Type B pancreatic cell (in vitro differentiated cells): ENCODE measurements at regions not wholly inside any gene's neighbourhood (a gene's known extent, or its start where the extent isn't known, plus 50 kb on each side); places are given as distances from the start of the nearest gene placed in this dataset.

Experiments
- DNase-seq: peaks from one replicate; pipeline ENCODE4 v3.0.0; 2021; ENCODE audit warnings: mixed read lengths; ENCODE audit not compliant: unreplicated experiment; ENCODE audit errors: extremely low spot score
- H3K27ac Mint-ChIP-seq: 2 replicates; pipeline ENCODE4 v1.8.0; 2021; ENCODE audit warnings: mild to moderate bottlenecking, mixed read lengths
- H3K27me3 Mint-ChIP-seq: 2 replicates; pipeline ENCODE4 v1.8.0; 2021; ENCODE audit warnings: mixed read lengths
- H3K36me3 Mint-ChIP-seq: 2 replicates; pipeline ENCODE4 v1.8.0; 2021; ENCODE audit warnings: mixed read lengths
- H3K4me1 Mint-ChIP-seq: one replicate; pipeline ENCODE4 v1.8.0; 2021; ENCODE audit warnings: mixed read lengths; ENCODE audit not compliant: unreplicated experiment
- H3K4me3 Mint-ChIP-seq: 2 replicates; pipeline ENCODE4 v1.8.0; 2021; ENCODE audit warnings: mild to moderate bottlenecking, mixed read lengths
- H3K9me3 Mint-ChIP-seq: 2 replicates; pipeline ENCODE4 v1.8.0; 2021; ENCODE audit warnings: mixed read lengths
- CTCF ChIP-seq: fragments of 200-600 bp; sonication (generic); conservative IDR thresholded peaks from 2 replicates; pipeline ENCODE4 v1.5.0; 2021; ENCODE audit warnings: antibody characterized with exemption, mild to moderate bottlenecking

DNA sequence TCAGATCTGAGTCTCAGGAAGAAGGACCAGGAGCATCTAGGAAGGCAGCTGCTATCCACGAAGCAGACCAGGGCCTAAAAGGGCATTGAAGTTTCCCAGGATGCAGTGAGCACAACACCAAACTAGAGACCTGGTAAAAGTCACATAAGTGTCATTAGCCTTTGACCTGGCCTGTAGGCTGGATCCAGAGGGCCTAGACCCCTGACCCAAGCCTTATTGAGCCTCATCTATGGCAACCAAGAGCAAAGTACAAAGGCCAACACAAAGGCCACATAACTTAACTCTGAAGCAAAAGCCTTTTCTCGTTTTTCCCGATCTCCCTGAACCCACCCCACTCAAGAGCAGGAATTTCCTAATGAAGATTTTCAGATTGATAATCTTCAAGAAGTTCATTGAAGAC, 127.3 kb upstream of the SRD5A2 start:
- Mint-ChIP-seq H3K9me3 (peaks cover under 1% of the 10 kb centered on the region), H3K27ac (no peak overlapping the region), H3K4me1 (no peaks in the 10 kb centered on the region), H3K36me3 (no peaks in the 10 kb centered on the region), H3K27me3 (peaks cover 12% of the 10 kb centered on the region), H3K4me3 (no peak overlapping the region)
- TF ChIP-seq CTCF, result no peak
- no peak for DNase-seq

GRCh38 chr2:31704561-31705212, 123.9 kb upstream of the SRD5A2 start:
- H3K4me3 Mint-ChIP-seq, result no peak overlapping the region
- H3K36me3 Mint-ChIP-seq, result no peaks in the 10 kb centered on the region
- H3K27me3 Mint-ChIP-seq, result peaks cover 17% of the 10 kb centered on the region
- no peaks in the 10 kb centered on the region for H3K4me1 Mint-ChIP-seq
- no peak for TF ChIP-seq CTCF
- H3K9me3 Mint-ChIP-seq, result peaks cover 4% of the 10 kb centered on the region
- no peak for DNase-seq
- H3K27ac Mint-ChIP-seq, result no peak overlapping the region

GRCh38 chr2:31703253-31703652, 122.5 kb upstream of the SRD5A2 start:
- H3K4me1 Mint-ChIP-seq, result no peaks in the 10 kb centered on the region
- peaks cover 17% of the 10 kb centered on the region for H3K27me3 Mint-ChIP-seq
- H3K27ac Mint-ChIP-seq, result no peak overlapping the region
- H3K36me3 Mint-ChIP-seq, result no peaks in the 10 kb centered on the region
- DNase-seq, result no peak
- H3K4me3 Mint-ChIP-seq, result no peak overlapping the region
- TF ChIP-seq CTCF, result no peak
- H3K9me3 Mint-ChIP-seq, result peaks cover 8% of the 10 kb centered on the region

DNA sequence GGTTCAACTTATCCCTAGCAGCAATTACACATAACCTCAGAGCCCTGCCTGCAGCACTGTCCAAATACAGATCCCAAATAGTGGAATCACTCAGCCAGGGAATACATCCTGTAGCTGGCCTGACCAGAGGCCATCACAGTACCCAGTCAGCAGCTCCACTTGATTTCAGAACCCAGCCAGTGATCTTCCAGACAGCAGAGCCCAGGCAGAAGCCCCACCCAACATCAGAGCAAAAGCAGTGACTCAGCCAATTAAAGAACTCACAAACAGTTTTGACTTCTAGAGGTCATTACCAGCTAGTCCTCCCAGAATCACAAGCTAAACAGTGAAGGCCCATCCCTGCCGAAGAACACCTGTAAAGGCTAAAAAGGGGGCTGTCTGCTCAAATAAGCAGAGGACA, 118.0 kb upstream of the SRD5A2 start:
- H3K9me3 Mint-ChIP-seq, result peaks cover 18% of the 10 kb centered on the region

GRCh38 chr2:31696068-31696467, 115.3 kb upstream of the SRD5A2 start:
- DNase-seq, result no peak
- H3K4me3 Mint-ChIP-seq, result no peak overlapping the region
- H3K27ac Mint-ChIP-seq, result no peak overlapping the region
- no peaks in the 10 kb centered on the region for H3K27me3 Mint-ChIP-seq
- TF ChIP-seq CTCF, result no peak
- H3K9me3 Mint-ChIP-seq, result peaks cover 22% of the 10 kb centered on the region
- H3K36me3 Mint-ChIP-seq, result no peaks in the 10 kb centered on the region
- no peaks in the 10 kb centered on the region for H3K4me1 Mint-ChIP-seq

More for the DNA sequence above, 118.0 kb upstream of the SRD5A2 start:
- Mint-ChIP-seq H3K4me3 (no peak overlapping the region), H3K27ac (no peak overlapping the region), H3K36me3 (no peaks in the 10 kb centered on the region), H3K4me1 (no peaks in the 10 kb centered on the region), H3K27me3 (peaks cover 5% of the 10 kb centered on the region)
- DNase-seq, result no peak
- no peak for TF ChIP-seq CTCF

DNA sequence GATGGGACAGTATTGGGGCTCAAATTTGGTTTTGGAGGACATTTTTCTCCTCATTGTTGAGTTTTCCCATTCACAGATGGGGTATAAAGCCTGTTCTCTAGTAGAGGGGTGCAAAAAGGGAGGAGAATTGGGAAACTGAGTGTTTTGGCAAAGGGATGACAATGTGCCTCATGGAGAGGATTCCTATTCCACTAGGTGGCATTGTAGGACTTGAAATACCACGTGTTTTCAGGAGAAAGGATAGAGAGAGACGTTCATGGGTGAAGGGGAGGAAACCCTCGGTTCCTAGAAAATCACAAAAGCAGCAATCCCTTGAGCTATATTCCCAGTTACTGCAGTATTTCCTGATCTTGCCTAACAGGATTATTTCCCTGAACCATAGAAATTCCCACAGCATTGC, 113.7 kb upstream of the SRD5A2 start:
- Mint-ChIP-seq H3K4me1 (no peaks in the 10 kb centered on the region), H3K27ac (no peak overlapping the region), H3K9me3 (peaks cover 20% of the 10 kb centered on the region), H3K36me3 (no peaks in the 10 kb centered on the region), H3K4me3 (no peak overlapping the region), H3K27me3 (no peaks in the 10 kb centered on the region)
- TF ChIP-seq CTCF, result peak; percentile 19
- no peak for DNase-seq
